Globus pallidus (tissue), 1 donor: ENCODE measurements at regions not wholly inside any gene's neighbourhood (a gene's known extent, or its start where the extent isn't known, plus 50 kb on each side); places are given as distances from the start of the nearest gene placed in this dataset.
"Not testable (repeated sequence)": the region's sequence is repeated elsewhere in the genome, so short reads cannot be mapped to it uniquely, and the experiment has no call there.

ENCODE experiments used
- DNase-seq: peaks from one replicate; pipeline ENCODE4 v3.0.0-alpha.2; 2015; ENCODE audit warnings: low spot score

DNA sequence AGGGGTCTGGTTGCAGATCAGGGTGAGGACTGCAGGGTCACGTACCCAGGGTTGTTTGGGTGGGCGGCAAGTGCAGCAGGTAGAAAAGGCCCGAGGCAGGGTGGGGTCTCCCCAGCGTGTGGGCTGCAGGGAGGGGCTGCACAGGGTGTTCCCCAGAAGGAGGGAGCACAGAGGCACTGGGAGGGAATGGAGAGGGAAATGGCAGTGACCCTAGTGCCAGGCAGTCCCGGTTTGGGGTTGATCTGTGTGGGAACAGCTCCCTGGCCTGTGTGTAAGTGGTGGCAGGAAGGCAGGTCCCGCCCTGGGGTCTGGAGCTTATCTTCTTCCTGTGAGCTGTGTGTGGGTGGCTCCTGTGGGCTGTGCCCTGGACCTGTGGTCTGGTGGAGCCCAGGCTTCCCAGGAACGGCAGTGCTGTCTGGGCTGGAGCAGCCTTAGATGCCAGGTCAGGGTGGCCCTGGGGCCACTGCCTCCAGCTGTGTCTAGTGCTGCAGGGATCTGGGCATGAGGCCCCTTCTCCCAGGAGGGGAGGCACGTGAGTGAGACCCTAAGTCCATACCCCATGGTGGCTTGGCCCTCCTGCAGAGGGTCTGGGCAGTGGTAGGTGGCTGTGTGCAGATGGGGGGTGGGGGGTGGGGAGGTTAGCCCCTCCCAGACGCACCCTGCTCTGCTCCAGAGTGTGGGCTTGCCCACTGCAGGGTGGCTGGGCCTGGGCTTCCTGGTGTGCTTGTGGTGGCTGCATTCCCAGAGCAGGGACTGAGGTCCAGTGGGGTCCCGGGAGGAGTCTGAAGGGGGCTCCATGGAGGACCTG lies 363.5 kb downstream of the TMEM121 start:
- DNase-seq: no peak

DNA sequence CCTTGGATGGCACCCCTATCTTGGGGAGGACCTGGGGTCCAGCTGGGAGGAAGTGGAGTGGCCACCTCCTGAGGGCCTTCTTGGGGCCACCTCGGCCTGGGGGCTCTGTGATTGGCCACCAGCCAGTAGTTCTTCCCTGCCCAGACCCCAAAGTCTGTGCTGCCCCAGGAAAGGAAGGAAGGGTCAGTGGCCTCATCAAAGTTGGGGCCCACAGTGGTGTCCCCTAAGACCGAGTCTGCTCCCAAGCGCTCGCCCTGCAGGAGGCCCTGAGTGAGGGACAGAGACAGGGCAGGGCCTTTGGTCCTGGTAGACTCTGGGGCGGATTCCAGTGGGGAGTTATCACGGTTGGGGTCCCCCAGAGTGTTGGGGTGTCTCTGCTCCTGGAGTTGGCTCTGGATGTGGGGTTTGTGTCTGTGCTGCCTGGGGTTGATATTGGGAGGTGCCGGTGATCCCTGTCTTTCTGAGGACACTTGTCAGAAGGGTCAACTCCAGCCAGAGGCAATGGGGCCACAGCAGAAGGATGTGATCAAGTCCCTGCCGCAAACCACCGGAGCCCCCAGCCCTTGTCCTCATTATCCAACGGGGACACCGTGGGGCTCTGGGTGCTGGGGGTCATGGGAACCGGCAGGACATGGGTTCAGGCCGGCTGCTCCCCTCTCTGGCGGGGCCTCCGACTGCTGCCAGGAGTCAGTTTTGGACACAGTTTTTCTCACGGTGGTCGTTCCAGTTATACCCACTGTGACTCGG lies 364.3 kb downstream of the TMEM121 start:
- no peak for DNase-seq

DNA sequence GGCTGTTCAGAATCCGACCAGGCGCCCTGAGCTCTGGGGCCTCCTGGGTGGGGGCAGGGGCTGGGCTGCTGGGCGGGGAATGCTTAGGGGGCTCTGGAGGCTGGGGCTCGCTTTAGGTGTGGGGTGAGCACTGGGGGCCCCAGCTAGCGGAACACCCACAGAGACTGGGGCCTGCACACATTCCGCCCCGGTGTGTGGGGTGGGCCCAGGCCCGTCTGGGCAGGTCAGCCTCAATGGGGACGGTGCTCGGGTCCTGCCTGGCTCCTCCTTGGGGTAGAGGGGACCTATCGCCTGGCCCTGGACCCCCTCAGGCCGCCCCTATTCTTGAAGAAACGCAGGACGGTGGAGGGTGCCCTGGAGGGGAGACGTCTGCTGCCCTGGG lies 364.8 kb downstream of the TMEM121 start:
- no peak for DNase-seq

DNA sequence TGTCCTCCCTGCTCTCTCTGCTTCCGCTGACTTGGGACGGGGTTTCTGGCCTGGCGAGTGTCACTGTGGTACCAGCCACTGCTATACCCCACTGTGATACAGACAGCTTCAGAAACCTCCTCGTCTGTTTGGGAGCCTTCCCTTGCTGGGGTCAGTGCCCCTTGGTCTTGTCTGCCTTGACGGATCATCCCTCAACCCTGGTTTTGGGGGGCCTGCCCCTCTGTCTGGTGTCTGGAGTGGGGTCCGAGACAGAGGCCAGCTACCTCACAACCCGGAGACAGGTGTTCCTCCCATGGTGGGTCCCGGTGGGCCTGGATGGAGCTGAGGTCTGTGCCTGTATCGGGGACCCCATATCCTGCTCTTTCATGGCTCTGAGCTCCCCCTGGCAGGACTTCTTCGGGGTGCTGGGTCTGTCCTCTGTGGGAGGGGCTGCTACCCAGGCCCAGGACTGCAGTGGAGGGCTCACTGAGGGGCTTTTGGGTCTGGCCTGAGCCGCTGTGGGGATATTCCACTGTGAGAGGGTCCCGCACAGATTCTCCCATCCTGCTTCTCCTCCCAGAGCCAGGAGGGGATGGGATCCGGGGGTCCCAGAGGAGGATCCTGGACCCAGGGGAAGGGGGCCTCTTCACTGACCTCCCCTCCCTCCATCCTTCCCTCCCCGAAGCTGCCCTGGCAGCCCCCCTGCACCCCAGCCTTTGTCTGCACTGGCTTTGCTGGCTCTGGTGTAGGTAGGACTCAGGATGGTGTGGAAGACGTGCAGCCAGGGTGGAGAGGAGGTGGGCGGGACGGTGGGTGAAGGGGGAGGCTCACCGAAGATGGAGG lies 365.5 kb downstream of the TMEM121 start:
- DNase-seq: no peak

DNA sequence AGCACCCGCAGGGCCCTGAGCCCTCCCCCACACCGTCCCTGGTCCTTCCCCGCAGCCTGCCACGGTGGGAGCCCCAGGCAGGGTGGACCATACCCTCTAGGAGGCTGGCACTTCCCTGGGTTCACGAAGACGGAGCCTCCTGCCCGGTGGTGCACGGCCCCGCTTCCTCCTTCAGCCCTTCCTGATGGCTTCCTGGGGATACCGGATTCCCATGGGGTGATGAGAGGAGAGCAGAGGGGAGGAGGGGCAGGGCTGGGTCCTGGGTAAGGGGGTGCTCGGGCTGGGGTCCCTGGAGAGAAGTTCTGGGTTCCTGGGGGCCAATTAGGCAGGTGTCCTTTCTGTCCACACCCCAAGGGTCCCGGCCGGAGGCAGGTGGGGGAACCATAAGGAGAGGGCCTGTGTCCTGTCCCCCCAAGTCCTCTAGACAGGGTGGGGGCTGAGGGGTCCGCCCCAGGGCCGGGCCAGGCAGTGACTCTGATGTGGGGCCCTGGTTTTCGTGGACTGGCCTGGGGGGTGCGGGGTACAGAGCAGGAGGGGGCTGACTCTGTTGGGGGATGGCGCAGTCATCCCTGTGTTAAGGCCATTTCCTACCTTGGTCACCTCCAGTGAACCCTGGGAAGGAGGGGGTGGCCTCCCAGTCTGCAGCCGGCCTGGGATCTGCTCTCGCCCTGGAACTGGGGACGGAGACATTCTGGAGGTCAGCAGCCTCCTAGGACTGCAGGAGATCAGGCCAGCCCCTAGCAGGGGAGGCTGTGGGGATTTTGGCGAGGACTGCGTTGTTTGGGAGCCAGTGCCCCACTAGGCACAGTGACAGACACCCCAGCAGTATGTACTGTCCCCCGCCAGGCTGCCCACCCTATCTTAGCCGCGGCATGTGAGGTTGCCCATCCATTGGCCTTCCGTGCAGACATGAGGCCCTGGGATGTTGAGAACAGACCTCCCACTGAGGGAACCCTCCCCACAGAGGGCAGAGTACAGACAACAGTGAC lies 366.4 kb downstream of the TMEM121 start:
- not testable (repeated sequence) for DNase-seq

DNA sequence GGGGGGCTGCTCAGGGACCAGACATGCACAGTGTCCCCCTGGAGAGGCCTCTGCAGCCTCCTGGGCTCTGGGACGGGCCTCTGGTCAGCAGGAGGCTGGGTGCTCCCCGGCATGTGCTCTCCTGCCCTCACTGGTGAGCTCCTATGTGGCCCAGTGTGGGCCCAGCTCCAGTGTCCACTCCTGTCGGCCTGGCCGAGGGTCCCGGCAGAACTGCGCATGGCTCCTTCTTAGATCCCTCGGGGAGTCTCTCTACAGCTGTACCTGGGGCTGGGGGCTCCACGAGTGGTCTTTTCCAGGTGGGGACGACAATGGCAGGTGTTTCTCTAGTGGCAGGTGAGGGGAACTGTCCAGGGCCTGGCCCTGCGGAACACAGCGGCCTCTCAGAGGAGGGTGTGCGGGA lies 367.3 kb downstream of the TMEM121 start:
- DNase-seq: not testable (repeated sequence)

DNA sequence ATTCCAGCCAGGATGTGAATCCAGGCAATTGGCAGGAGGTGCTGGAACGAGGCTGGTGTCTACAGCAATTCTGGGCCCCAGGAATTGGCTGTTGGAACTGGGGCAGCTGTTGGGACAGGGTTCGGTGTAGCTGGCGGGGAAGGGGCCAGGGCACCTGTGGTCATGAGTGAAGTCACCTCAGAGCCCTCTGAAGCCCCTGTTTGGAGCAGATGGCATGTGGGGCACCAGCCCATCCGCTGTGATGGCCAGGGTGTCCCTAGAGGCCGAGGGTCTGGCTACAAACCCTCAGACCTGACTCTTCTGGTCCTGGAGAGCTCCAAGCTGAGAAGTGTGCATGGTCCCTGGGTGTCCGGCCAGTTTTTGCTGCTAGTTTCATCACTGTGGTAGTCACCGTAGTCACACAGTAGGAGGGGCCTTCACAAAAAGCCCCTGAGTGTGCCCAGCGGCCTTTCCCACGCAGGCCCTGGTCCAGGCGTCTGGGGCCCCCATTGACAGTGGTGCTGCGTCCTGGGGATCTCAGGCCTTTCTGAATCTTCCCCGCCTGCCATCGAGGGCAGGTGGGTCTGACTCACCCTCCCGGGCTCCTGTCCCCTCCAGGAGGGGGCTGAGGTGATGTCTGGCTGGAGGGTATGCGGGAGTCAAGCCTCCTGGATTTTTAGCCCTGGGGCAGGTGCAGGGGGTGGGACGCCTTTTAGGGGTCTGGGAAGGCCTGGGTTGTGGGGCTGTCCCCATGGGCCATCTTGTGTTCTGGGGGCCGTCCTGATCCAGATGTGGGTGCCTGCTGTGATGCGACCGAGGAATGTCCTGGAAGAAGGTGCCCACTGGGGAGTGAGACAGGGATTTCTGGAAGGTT lies 368.0 kb downstream of the TMEM121 start:
- DNase-seq: no peak

DNA sequence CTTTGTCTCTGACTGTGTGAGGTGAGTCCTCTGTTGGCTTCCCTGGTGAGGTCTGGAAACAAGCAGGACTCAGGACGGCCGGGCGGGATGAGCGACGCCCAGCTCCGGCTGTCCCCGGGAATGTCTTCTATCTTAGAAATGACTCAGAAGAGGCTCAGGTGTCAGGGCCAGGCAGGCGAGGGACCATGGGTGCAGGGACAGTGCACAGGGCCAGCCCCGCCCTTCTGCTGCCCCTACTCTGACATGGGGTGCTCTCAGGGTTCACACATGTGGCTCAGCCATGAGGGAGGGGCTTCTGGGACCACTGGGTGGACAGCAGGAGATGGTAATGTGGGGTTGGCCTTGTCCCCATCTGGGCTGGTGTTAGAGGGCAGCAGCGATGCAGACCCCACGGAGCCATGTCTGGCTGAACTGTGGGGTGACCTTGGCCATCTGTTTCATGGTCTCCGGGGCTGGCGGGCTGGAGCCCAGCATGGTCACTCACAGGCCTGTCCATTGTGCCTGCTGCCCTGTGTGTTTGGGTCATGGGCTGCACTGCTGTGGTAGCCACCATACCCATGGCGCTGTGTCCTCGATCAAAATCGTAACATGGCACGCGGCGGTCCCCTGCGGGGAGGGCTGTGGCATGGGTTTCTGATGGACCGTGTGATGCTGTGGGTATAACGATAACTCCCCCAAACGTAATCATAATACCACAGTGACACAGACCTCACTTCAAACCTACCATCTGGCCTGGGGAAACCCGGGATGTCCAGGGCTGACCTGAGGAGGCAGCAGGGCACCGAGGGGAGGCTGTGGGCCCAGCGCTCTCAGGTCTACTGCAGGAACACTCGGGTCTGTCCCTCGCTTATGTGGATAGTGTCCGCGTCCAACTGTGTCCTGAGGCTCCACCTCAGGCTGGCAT lies 368.8 kb downstream of the TMEM121 start:
- no peak for DNase-seq

DNA sequence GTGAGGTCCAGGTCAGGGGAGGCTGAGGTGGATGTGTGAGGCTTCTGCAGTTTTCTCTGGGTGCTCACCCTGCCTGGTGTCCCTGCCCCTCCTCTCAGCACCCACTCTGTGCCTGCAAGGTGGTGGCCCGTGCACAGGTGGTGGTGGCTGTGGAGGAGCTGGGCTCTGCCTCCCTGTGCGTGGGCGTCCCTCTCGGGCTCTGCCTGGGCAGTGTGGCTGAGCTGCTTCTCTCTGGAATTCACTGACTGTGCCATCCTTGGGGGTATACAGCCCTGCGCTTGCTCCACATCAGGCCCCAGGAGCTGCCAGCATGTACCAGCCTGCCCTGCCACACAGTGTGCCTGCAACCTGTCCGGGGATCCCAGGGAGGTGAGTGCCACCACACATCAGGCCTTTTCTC lies 369.8 kb downstream of the TMEM121 start:
- DNase-seq: not testable (repeated sequence)

DNA sequence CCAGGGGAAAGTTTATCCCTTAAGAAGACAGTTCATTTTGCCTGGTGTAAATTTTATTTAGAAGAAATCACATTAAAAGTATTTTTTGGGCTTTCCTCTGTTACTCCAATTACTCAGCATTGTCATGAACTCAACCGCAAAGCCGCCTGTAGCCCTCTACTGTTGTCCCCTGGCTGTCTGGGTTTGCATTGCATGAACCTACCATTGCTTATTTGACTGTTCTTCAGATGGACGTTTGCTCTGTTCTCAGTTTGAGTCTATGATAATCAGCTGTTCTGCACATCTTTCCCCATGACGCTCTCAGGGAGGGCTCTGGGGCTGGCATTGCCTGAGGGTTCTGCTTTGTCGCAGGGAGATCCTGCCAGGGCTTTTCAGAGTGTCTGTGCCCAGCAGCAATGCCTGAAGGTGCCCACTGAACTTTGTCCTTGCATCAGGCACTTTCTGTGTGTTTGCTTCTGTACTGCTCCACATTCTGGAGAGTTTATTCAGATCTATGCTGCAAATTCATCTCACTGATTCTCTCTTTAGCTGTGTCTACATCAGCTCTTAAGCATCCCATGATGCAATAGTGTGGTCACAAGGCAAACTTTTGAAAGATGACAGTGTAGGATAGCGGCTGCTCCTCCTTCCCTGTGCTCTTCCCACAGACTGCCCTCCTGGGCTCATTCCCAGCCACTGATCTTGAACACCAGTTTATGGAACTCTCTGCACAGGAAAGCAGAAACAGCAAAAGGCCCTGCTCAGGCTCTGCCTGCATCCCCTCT lies 370.8 kb downstream of the TMEM121 start:
- DNase-seq: not testable (repeated sequence)

DNA sequence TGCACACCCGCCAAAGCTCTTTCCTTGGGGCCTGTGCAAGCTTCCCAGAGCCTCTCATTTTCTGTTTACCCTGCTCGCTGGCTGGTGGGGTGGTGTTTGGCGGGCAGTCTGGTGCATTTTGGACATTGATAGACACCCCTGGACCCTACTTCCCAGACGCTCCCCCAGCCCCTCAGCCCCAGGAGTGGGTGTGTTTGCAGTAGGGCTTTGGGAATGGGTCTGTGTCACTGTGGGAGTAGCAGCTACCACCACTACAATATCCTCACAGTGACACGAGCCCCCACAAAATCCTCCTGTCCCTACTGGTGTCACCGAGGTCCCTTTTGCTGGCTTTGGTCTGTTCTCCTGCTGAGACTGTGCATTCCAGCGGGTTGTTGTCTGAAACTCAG lies 371.3 kb downstream of the TMEM121 start:
- DNase-seq: no peak

DNA sequence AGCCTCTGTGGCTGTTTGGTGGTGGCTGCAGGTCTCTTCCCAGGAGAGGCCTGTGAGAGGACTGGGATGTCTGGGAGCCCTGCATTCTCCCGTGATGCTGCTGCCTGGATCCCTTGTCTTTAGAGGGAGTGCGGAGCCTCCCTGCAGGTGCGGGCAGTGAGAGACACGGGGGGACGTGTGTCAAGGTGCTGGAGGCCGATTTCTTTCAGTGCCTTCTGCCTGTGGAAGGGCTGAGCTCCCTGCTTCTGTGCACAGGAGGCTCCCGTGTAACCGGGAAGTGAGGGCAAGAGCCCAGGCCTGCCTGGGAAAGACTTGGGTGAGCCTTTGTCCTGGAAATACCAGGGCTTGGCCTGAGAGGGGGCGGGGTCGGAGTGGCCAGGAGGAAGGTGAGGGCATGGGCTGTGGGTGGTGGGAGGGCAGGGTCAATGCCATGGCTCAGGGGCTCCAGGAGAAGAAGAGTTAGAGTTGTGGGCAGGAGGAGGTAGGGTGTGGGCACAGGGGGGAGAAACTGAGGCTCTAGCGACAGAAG lies 372.2 kb downstream of the TMEM121 start:
- no peak for DNase-seq

DNA sequence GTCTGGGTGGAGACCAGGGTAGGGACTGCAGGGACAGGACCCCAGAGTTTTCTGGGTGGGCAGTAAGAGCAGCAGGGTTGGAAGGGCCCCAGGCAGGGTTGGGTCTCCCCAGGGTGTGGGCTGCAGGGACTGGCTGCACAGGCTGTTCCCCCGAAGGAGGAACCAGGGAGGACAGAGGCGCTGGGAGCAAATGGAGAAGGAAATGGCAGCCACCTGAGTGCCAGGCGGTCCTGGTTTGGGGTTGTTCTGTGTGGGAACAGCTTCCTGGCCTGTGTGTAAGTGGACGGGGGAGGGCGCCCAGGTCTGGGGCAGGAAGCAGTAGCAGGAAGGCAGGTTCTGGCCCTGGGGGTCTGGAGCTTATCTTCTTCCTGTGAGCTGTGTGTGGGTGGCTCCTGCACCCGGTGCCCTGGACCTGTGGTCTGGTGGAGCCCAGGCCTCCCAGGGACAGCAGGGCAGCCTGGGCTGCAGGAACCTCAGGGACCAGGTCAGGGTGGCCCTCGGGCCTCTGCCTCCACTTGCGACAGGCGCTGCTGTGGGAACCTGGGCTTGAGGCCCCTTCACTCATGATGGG lies 372.8 kb downstream of the TMEM121 start:
- no peak for DNase-seq

DNA sequence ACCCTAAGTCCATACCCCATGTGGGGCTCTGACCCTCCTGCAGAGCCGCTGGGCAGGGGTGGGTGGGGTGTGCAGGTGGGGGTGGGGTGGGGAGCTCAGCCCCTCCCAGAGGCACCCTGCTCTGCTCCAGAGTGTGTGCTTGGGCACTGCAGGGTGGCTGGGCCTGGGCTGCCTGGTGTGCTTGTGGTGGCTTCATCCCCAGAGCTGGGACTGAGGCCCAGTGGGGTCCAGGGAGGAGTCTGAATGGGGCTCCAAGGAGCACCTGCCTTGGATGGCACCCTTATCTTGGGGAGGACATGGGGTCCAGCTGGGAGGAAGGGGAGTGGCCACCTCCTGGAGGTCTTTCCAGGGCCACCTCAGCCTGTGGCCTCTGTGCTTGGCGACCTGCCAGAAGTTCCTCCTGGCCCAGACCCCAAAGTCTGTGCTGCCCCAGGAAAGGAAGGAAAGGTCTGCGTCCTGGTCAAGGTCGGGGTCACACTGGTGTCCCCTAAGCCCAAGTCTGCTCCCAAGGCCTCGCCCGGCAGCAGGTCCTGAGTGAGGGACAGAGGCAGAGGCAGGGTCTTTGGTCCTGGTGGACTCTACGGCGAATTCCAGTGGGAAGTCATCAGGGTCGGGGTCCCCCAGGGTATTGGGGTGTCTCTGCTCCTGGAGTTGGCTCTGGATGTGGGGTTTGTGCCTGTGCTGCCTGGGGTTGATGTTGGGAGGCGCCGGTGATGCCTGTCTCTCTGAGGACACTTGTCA lies 373.4 kb downstream of the TMEM121 start:
- DNase-seq: no peak

DNA sequence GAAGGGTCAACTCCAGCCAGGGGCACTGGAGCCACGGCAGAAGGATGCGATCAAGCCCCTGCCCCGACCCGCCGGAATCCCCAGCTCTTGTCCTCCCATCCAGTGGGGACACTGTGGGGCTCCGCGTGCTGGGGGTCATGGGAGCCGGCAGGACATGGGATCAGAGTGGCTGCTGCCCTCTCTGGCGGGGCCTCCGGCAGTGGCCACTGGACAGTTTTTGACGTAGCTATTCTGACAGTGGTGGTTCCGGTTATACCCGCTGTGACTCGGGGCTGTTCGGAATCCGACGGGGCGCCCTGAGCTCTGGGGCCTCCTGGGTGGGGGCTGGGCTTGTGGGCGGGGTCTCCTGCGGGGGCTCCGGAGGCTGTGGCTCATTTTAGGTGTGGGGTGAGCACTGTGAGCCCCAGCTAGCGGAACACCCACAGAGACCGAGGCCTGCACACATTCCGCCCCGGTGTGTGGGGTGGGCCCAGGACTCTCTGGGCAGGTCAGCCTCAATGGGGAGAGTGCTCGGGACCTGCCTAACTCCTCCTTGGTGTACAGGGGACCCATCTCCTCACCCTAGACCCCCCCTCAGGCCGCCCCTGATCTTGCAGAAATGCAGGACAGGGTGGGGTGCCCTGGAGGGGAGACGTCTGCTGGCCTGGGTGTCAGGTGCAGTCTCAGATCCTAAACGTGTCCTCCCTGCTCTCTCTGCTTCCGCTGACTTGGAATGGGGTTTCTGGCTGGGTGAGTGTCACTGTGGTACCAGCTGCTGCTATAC lies 374.2 kb downstream of the TMEM121 start:
- no peak for DNase-seq

DNA sequence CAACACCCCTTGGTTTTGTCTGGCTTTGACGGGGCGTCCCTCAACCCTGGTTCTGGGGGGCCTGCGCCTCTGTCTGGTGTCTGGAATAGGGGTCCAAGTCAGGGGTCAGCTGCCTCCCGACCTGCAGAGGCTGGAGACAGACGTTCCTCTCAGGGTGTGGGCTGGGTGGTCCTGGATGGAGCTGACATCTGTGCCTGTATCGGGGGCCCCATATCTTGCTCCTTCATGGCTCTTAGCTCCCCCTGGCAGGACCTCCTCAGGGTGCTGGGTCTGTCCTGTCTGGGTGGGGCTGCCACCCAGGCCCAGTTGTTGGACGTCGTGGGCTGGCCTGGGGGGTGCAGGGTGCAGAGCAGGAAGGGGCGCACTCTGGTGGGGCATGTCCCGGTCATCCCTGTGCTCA lies 374.8 kb downstream of the TMEM121 start:
- DNase-seq: no peak
